ENCODE measurements at regions not wholly inside any gene's neighbourhood (a gene's known extent, or its start where the extent isn't known, plus 50 kb on each side); places are given as distances from the start of the nearest gene placed in this dataset.

- CTCF ChIA-PET = no interaction called here
- no peak for ATAC-seq (ENCODE audit: low read depth)
- no peaks in the 10 kb centered on the region for H3K36me3 Mint-ChIP-seq (ENCODE audit: low read depth)
- intact Hi-C loops (cut with micrococcal nuclease) = no loop called here
- no peak overlapping the region for H3K4me3 Mint-ChIP-seq
- no peak overlapping the region for H3K27ac Mint-ChIP-seq
- no peak for DNase-seq
- POLR2A ChIA-PET = no interaction called here
- no peaks in the 10 kb centered on the region for H3K9me3 Mint-ChIP-seq
- no peaks in the 10 kb centered on the region for H3K4me1 Mint-ChIP-seq
- no peak for TF ChIP-seq CTCF (IDR thresholded peaks at IDR 0.05)
- peaks cover 10% of the 10 kb centered on the region for H3K27me3 Mint-ChIP-seq
Observed at GRCh38 chr18:57901825-57902589, 98.9 kb upstream of the ATP8B1 start.

- TF ChIP-seq CTCF (IDR thresholded peaks at IDR 0.05) = no peak
- CTCF ChIA-PET = no interaction called here
- no peaks in the 10 kb centered on the region for H3K4me1 Mint-ChIP-seq
- H3K9me3 Mint-ChIP-seq = no peaks in the 10 kb centered on the region
- POLR2A ChIA-PET = no interaction called here
- no peak overlapping the region for H3K27ac Mint-ChIP-seq
- peaks cover 4% of the 10 kb centered on the region for H3K27me3 Mint-ChIP-seq
- intact Hi-C loops (cut with micrococcal nuclease) = no loop called here
- H3K36me3 Mint-ChIP-seq (ENCODE audit: low read depth) = no peaks in the 10 kb centered on the region
- no peak overlapping the region for H3K4me3 Mint-ChIP-seq
- no peak for ATAC-seq (ENCODE audit: low read depth)
- no peak for DNase-seq
Observed at GRCh38 chr18:57900906-57901435, 97.9 kb upstream of the ATP8B1 start.

GRCh38 chr18:57898506-57899124 is 95.5 kb upstream of the ATP8B1 start:
- CTCF ChIA-PET = interaction anchor here (1.5 kb wide), 1 partner anchor 17 kb away, joined by 4 read pairs; no protein-coding TSS in a partner anchor
- H3K9me3 Mint-ChIP-seq = no peaks in the 10 kb centered on the region
- POLR2A ChIA-PET = no interaction called here

GRCh38 chr18:57895182-57895581 is 92.1 kb upstream of the ATP8B1 start:
- H3K4me1 Mint-ChIP-seq = peaks cover 10% of the 10 kb centered on the region
- DNase-seq = no peak
- intact Hi-C loops (cut with micrococcal nuclease) = no loop called here
- H3K36me3 Mint-ChIP-seq (ENCODE audit: low read depth) = no peaks in the 10 kb centered on the region
- TF ChIP-seq CTCF (IDR thresholded peaks at IDR 0.05) = no peak
- ChIA-PET CTCF (no interaction called here), POLR2A (no interaction called here)
- H3K9me3 Mint-ChIP-seq = peaks cover 5% of the 10 kb centered on the region
- no peak overlapping the region for H3K4me3 Mint-ChIP-seq
- H3K27me3 Mint-ChIP-seq = peaks cover 4% of the 10 kb centered on the region
- no peak for ATAC-seq (ENCODE audit: low read depth)
- no peak overlapping the region for H3K27ac Mint-ChIP-seq

More at GRCh38 chr18:57898506-57899124, 95.5 kb upstream of the ATP8B1 start:
- no peaks in the 10 kb centered on the region for H3K4me1 Mint-ChIP-seq
- no peak overlapping the region for H3K27ac Mint-ChIP-seq
- no peak overlapping the region for H3K4me3 Mint-ChIP-seq
- no peak for DNase-seq
- TF ChIP-seq CTCF (IDR thresholded peaks at IDR 0.05) = no peak
- intact Hi-C loops (cut with micrococcal nuclease) = no loop called here
- ATAC-seq (ENCODE audit: low read depth) = no peak
- H3K27me3 Mint-ChIP-seq = peaks cover 4% of the 10 kb centered on the region
- no peaks in the 10 kb centered on the region for H3K36me3 Mint-ChIP-seq (ENCODE audit: low read depth)

GRCh38 chr18:57891707-57892391 is 88.7 kb upstream of the ATP8B1 start:
- POLR2A ChIA-PET = interaction anchor here (0.7 to 1.3 kb wide), 2 partner anchors 20 to 270 kb away, joined by 3 read pairs; partner anchors contain the start of gene NARS1
- DNase-seq (no peak), ATAC-seq (ENCODE audit: low read depth) (no peak)
- intact Hi-C loops (cut with micrococcal nuclease) = no loop called here
- peaks cover 10% of the 10 kb centered on the region for H3K4me1 Mint-ChIP-seq
- CTCF ChIA-PET = interaction anchor here (0.8 kb wide), 1 partner anchor 10 kb away, joined by 3 read pairs; no protein-coding TSS in a partner anchor
- H3K27me3 Mint-ChIP-seq = no peaks in the 10 kb centered on the region
- peaks cover 11% of the 10 kb centered on the region for H3K9me3 Mint-ChIP-seq
- TF ChIP-seq CTCF (IDR thresholded peaks at IDR 0.05) = no peak
- no peak overlapping the region for H3K27ac Mint-ChIP-seq
- H3K4me3 Mint-ChIP-seq = no peak overlapping the region
- peaks cover 6% of the 10 kb centered on the region for H3K36me3 Mint-ChIP-seq (ENCODE audit: low read depth)
